ENCODE measurements at regions not wholly inside any gene's neighbourhood (a gene's known extent, or its start where the extent isn't known, plus 50 kb on each side); places are given as distances from the start of the nearest gene placed in this dataset.

- TF ChIP-seq CTCF (IDR thresholded peaks at IDR 0.05; ENCODE audit: low read length) = no peak
- no peak for TF ChIP-seq EZH2 (IDR thresholded peaks at IDR 0.05; ENCODE audit: borderline replicate concordance, low read length)
Measured at GRCh38 chr5:101686536-101687157, 609.4 kb downstream of the SLCO4C1 start.
